SK-N-SH (cell line): ENCODE measurements at regions not wholly inside any gene's neighbourhood (a gene's known extent, or its start where the extent isn't known, plus 50 kb on each side); places are given as distances from the start of the nearest gene placed in this dataset.

Experiments used
- CTCF ChIA-PET: fragments of 300-600, 350-600 bp; formaldehyde crosslinking; extraction: SDS; loops from one replicate; lab custom pipeline; 2021; lab: Yijun Ruan, JAX
- POLR2A ChIA-PET: fragments of 350-600 bp; sonication (Branson Sonifier 250); formaldehyde crosslinking; extraction: SDS; loops from one replicate; lab custom pipeline; 2020; ENCODE audit warnings: antibody characterized with exemption, inconsistent platforms; lab: Yijun Ruan, JAX
- DNase-seq: peaks from one replicate; pipeline ENCODE4 v3.0.0; 2012
- H2AFZ ChIP-seq: fragments of 200-600 bp; sonication (generic); 2 replicates; pipeline ENCODE4 v1.8.1; 2016; ENCODE audit warnings: antibody characterized with exemption, mild to moderate bottlenecking, low read depth
- H3F3A ChIP-seq: fragments of 200-600 bp; sonication (generic); replicated peaks from 2 replicates; pipeline ENCODE3; 2016; ENCODE audit warnings: antibody characterized with exemption, mild to moderate bottlenecking; ENCODE audit not compliant: insufficient read depth
- H3K27ac ChIP-seq, 2 experiments: fragments of 200-500 bp in 1 of 2; fragments of 200-600 bp in 1 of 2; sonication (Bioruptor generic) in 1 of 2; sonication (generic), shearing (Covaris generic) in 1 of 2; 2 replicates each; pipeline versions ENCODE4 v1.5.1 to v1.6.1; 2014 to 2016; ENCODE audit warnings: low read depth in 2 of 2, inconsistent platforms in 1 of 2, low read length in 1 of 2, mild to moderate bottlenecking in 1 of 2, mixed read lengths in 1 of 2
- H3K27me3 ChIP-seq: fragments of 200-600 bp; sonication (generic), shearing (Covaris generic); 2 replicates; pipeline ENCODE4 v1.6.1; 2016; ENCODE audit warnings: mixed run types; ENCODE audit not compliant: insufficient read depth
- H3K36me3 ChIP-seq, 2 experiments: fragments of 200-500 bp in 1 of 2; fragments of 200-600 bp in 1 of 2; sonication (Bioruptor generic) in 1 of 2; sonication (generic) in 1 of 2; replicated peaks in 1 of 2; 2 replicates each; pipeline versions ENCODE3 to v1.5.1; 2014 to 2016; ENCODE audit warnings: low read length in 1 of 2, mild to moderate bottlenecking in 1 of 2; ENCODE audit not compliant: insufficient read depth in 2 of 2, control insufficient read depth in 1 of 2
- H3K4me1 ChIP-seq, 2 experiments: fragments of 200-500 bp in 1 of 2; fragments of 200-600 bp in 1 of 2; sonication (Bioruptor generic) in 1 of 2; sonication (generic), shearing (Covaris generic) in 1 of 2; 2 replicates each; pipeline versions ENCODE4 v1.5.1 to v1.6.1; 2014 to 2016; ENCODE audit warnings: low read depth in 1 of 2, low read length in 1 of 2, mixed run types in 1 of 2; ENCODE audit not compliant: insufficient read depth in 2 of 2, control insufficient read depth in 1 of 2
- H3K4me2 ChIP-seq: fragments of 200-600 bp; sonication (generic), shearing (Covaris generic); 2 replicates; pipeline ENCODE4 v1.6.1; 2017; ENCODE audit warnings: mixed run types
- H3K4me3 ChIP-seq, 2 experiments: fragments of 200-500 bp in 1 of 2; fragments of 200-600 bp in 1 of 2; sonication (Bioruptor generic) in 1 of 2; sonication (generic), shearing (Covaris generic) in 1 of 2; 2 replicates each; pipeline versions ENCODE4 v1.5.1 to v1.8.1; 2014 to 2016; ENCODE audit warnings: low read depth in 2 of 2, inconsistent platforms in 1 of 2, low read length in 1 of 2, mild to moderate bottlenecking in 1 of 2, mixed read lengths in 1 of 2, moderate library complexity in 1 of 2
- H3K79me2 ChIP-seq: fragments of 200-600 bp; sonication (generic); 2 replicates; pipeline ENCODE4 v1.8.1; 2017; ENCODE audit warnings: mild to moderate bottlenecking; ENCODE audit not compliant: insufficient read depth
- H3K9ac ChIP-seq: fragments of 200-600 bp; sonication (generic); 2 replicates; pipeline ENCODE4 v1.6.1; 2017; ENCODE audit warnings: mixed run types
- H3K9me2 ChIP-seq: fragments of 200-600 bp; sonication (generic); 2 replicates; pipeline ENCODE4 v1.6.1; 2017; ENCODE audit warnings: mixed run types
- H3K9me3 ChIP-seq: fragments of 200-600 bp; sonication (generic); 2 replicates; pipeline ENCODE4 v1.6.1; 2017; ENCODE audit warnings: mixed run types, mild to moderate bottlenecking, moderate library complexity
- H4K20me1 ChIP-seq: fragments of 200-600 bp; sonication (generic); 2 replicates; pipeline ENCODE4 v1.6.1; 2017; ENCODE audit warnings: mild to moderate bottlenecking, mixed run types; ENCODE audit not compliant: insufficient read depth
- CHD2 ChIP-seq: fragments of 150-350 bp; IDR thresholded peaks from 2 replicates; pipeline ENCODE4 v1.6.1; 2018; ENCODE audit warnings: low read length; ENCODE audit not compliant: partially characterized antibody
- EP300 ChIP-seq, 2 experiments: IDR thresholded peaks; 2 replicates each; pipeline versions ENCODE4 v1.4.0 to v1.6.1; 2012; ENCODE audit warnings: borderline replicate concordance in 1 of 2, low read depth in 1 of 2, low read length in 1 of 2
- EZH2phosphoT487 ChIP-seq: fragments of 200-600 bp; sonication (generic); IDR thresholded peaks from 2 replicates; pipeline ENCODE4 v1.6.1; 2017; ENCODE audit warnings: low read depth, mixed run types, mild to moderate bottlenecking, antibody characterized with exemption, moderate library complexity, borderline replicate concordance
- FOSL2 ChIP-seq: IDR thresholded peaks from 2 replicates; pipeline ENCODE4 v1.4.0; 2012; ENCODE audit warnings: low read depth, mild to moderate bottlenecking, moderate library complexity, borderline replicate concordance
- GATA2 ChIP-seq: sonication (generic); formaldehyde crosslinking; IDR thresholded peaks from 2 replicates; pipeline ENCODE4 v1.5.0; 2020; ENCODE audit warnings: mild to moderate bottlenecking, missing genetic modification reagents
- MAX ChIP-seq: IDR thresholded peaks from 2 replicates; pipeline ENCODE4 v1.4.0; 2012; ENCODE audit warnings: low read depth
- MEF2A ChIP-seq: IDR thresholded peaks from 2 replicates; pipeline ENCODE4 v1.4.0; 2012; ENCODE audit warnings: low read depth, borderline replicate concordance
- RAD21 ChIP-seq: IDR thresholded peaks from 2 replicates; pipeline ENCODE4 v1.6.1; 2012; ENCODE audit warnings: mild to moderate bottlenecking, low read length
- RCOR1 ChIP-seq: fragments of 150-350 bp; IDR thresholded peaks from 2 replicates; pipeline ENCODE4 v1.6.1; 2017; ENCODE audit warnings: antibody characterized with exemption, low read length
- REST ChIP-seq: IDR thresholded peaks from 2 replicates; pipeline ENCODE4 v1.6.1; 2012; ENCODE audit warnings: mild to moderate bottlenecking, low read depth, low read length, moderate library complexity
- RFX5 ChIP-seq: IDR thresholded peaks from 2 replicates; pipeline ENCODE4 v1.6.1; 2012; ENCODE audit warnings: mild to moderate bottlenecking, improper control_type of control experiment, low read length
- RXRA ChIP-seq: IDR thresholded peaks from 2 replicates; pipeline ENCODE4 v1.4.0; 2012; ENCODE audit warnings: low read depth, mild to moderate bottlenecking, borderline replicate concordance
- SMC3 ChIP-seq: IDR thresholded peaks from 2 replicates; pipeline ENCODE4 v1.6.1; 2012; ENCODE audit warnings: low read depth, low read length, improper control_type of control experiment
- TAF1 ChIP-seq: IDR thresholded peaks from 2 replicates; pipeline ENCODE4 v1.6.1; 2012; ENCODE audit warnings: low read depth, mild to moderate bottlenecking, low read length, moderate library complexity, borderline replicate concordance
- TCF12 ChIP-seq: IDR thresholded peaks from 2 replicates; pipeline ENCODE4 v1.4.0; 2012
- TEAD4 ChIP-seq: IDR thresholded peaks from 2 replicates; pipeline ENCODE4 v1.4.0; 2012; ENCODE audit warnings: mild to moderate bottlenecking, borderline replicate concordance; ENCODE audit not compliant: insufficient read depth
- WGBS: methylation state at CpG from one replicate; pipeline ENCODE4 v1.1.6; 2017; ENCODE audit warnings: low lambda C conversion rate; 5-methylcytosine and 5-hydroxymethylcytosine counted together

- TF ChIP-seq EP300 (IDR thresholded peaks at IDR 0.05; ENCODE audit: borderline replicate concordance in 1 of 2, low read depth in 1 of 2, low read length in 1 of 2): no peak
Measured at GRCh38 chr1:30129001-30129408, 594.4 kb downstream of the MATN1 start (continued).

- Histone ChIP-seq H3K27me3 (no peaks in the 10 kb centered on the region), H3K9me2 (no peaks in the 10 kb centered on the region), H4K20me1 (no peaks in the 10 kb centered on the region), H3K4me3 (no peak overlapping the region), H3K9ac (no peak overlapping the region), H3K9me3 (no peaks in the 10 kb centered on the region), H3K27ac (no peak overlapping the region), H3K79me2 (no peaks in the 10 kb centered on the region), H3K4me1 (no peaks in the 10 kb centered on the region; a peak in 1 of 4 replicates), H2AFZ (no peak overlapping the region), H3F3A (no peaks in the 10 kb centered on the region), H3K4me2 (no peak overlapping the region), H3K36me3 (no peaks in the 10 kb centered on the region)
- no peak for DNase-seq
- ChIA-PET POLR2A (no interaction called here), CTCF (interaction anchor here (0.8 to 5.1 kb wide), 4 partner anchors 16 to 253 kb away, joined by 3 to 20 read pairs (median 3); no protein-coding TSS in a partner anchor)
- 12% methylated on average over 2 of the region's 2 CpGs for WGBS
- TF ChIP-seq EZH2phosphoT487 (no peak), MEF2A (no peak), TCF12 (no peak), GATA2 (CRISPR knock-in tag) (no peak), REST (no peak), RFX5 (no peak), MAX (no peak), SMC3 (no peak), FOSL2 (no peak), CHD2 (no peak), TEAD4 (no peak), RAD21 (no peak), TAF1 (no peak), RCOR1 (no peak), RXRA (no peak)
Measured at GRCh38 chr1:30126848-30127247, 596.5 kb downstream of the MATN1 start.
